Activated CD4-positive, alpha-beta T cell treated with anti-CD3 and anti-CD28 coated beads, Interleukin-2, Interleukin-4, amounts not matched to agents 100 ng/mL and 50 ng/mL, durations not matched to agents 16 hours and 8 hours (primary cell): ENCODE measurements at regions not wholly inside any gene's neighbourhood (a gene's known extent, or its start where the extent isn't known, plus 50 kb on each side); places are given as distances from the start of the nearest gene placed in this dataset.
"Not testable (repeated sequence)": the region's sequence is repeated elsewhere in the genome, so short reads cannot be mapped to it uniquely, and the experiment has no call there.

Source experiments
- DNase-seq: peaks from one replicate; pipeline ENCODE4 v3.0.0-alpha.2; 2020; ENCODE audit warnings: low spot score

DNA sequence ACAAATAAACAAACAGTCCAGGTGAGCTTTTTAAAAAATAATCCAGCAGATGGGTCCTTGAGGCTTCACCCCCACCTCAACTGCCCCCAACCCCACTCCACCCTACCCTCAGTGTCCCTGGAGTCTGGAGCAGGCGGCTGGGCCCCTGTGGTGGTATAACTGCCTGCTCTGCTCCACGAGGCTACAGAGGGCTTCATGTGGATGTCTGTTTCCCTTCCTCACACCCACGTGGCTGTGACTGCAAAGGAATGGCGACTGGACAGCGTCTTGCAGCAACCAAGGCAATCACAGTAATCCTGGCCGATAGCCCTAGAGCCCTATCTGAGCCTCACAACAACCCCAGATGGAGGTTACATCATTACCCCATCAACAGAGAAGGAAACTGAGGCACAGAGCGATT is 76.5 kb downstream of the SLC2A10 start:
- no peak for DNase-seq

GRCh38 chr20:46786566-46786965 is 77.1 kb downstream of the SLC2A10 start:
- no peak for DNase-seq

GRCh38 chr20:46787991-46788762 is 78.7 kb downstream of the SLC2A10 start:
- no peak for DNase-seq

GRCh38 chr20:46788763-46789091 is 79.3 kb downstream of the SLC2A10 start:
- not testable (repeated sequence) for DNase-seq

DNA sequence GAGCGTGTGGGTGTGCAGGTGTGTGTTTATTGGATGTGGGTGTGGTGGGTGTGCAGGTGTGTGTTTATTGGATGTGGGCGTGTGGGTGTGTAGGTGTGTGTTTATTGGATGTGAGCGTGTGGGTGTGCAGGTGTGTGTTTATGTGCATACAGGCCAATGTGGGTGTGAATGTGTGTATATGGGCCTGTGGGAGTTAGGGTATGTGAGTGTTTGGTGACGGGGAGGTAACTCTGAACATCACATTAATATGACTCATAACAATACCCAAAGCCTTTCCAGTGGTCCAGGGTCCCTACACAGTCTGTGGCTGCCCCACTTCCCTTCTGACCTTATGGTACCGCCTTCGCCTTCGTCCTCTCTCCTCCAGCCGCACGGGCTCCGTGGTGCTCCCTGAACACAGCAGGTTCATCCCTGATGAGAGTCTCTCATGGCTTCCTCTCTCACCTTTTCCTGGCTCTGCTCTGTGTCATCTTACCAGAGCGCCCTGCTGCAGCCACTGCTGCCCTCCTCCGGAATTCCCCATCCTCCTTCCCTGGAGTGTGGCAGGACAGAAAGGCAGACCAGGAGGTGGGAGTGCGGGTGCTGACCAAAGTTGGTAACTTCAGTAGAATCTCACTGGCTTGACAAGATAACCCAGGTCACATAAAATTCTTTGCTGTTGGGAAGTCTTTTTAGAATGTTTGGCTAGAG is 80.0 kb downstream of the SLC2A10 start:
- DNase-seq: no peak

DNA sequence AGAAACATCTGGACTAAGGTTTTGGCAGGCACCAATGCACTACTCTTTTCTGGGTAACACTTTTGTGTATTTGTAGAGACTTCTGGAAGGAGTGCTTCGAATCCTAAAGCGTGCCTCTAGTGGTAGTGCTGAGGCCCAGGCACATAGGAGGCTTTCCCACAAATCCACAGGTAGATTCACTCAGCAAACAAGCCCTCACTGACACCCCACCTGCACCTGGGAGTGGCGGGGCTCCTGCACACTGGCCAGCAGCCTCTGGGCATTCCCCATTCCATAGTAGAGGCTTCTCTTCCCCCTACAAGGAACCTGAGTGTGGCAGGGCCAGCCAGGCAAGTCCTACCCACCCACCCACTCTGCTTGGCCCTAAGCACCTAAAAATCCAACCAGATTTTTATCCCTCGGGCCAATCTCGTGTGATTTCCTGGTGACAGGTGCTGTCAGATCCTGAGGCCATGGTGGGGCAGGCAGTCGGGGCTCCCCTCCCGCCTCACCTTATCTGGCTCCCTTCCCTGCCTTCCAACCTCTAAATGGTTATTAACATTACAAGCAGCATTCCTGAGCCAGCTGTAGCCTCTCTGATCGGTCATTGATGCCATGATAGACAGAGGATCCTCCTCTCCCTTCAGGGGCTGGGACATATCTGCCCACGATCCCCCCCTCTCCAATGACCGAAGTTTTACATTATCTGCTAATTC is 82.4 kb downstream of the SLC2A10 start:
- DNase-seq: no peak

- DNase-seq: no peak
Observed at GRCh38 chr20:46797206-46797605, 87.8 kb downstream of the SLC2A10 start.

DNA sequence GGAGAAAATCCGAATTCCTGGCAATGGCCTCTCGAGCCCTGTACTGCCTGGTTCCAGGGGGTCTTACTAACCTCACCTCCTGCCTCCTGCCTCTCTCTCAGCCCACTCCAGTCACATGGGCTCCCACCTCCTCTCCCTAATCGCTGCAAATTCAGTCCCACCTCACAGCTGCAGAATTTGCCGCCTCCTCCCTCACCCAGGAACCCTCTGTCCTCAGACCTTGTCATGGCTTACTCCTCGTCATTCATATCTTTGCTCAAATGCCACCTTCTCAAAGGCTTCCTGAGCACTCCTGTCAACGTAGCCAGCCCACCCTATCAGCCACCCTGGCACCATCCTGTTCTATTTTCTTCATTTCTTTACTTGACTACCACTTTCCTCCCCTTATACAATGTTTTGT is 89.0 kb downstream of the SLC2A10 start:
- DNase-seq: no peak

DNA sequence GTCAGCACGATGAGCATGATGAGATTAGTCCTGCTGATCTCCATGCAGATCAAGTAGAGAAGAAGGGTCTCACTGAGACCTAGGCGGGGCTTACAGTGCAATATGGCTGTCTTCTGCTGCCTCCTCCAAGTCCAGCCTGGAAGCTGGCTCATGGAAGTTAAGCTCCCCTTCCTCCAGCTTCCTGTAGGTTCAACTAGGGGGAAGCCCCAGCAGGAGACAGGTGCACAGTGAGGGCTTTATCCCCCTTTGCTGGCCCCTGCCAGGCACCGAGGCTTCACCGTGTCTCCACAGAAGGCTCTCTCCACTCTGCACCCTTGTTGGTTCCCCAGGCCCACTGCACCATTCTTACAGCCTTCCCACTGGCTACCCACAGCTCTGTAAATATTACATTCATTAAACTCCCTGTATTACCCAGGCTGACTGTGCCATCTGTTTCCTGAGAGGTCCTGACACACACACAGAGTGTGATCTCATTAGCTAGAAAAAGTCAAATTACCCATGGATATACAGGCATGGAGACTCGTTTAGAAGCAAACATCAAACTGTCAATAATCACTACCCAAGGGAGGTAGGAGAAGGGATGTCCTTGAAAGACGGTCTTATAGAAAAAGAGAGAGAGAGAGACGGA is 90.4 kb downstream of the SLC2A10 start:
- DNase-seq: no peak

- no peak for DNase-seq
Observed at GRCh38 chr20:46800409-46800804, 91.0 kb downstream of the SLC2A10 start.

GRCh38 chr20:46801003-46801702 is 91.7 kb downstream of the SLC2A10 start:
- no peak for DNase-seq

DNA sequence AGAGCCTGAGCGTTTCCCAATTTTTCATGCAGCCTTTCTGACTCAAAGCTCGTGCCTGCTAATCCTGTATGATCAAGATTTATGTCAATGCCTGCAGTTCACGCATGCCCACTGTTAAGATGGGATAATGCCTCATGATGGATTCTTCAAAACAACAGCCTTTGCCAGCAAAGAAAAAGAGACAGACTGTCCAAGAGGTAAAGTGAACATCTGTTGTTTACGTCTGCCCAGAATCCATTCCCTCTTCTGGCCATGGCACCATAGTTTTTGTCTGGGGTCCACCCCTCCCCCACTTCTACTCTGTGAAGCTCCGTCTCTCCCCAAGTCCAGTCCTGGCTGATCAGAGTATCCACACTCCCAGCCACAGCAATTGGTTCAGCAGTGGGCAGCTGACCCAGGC is 91.9 kb upstream of the EYA2 start:
- no peak for DNase-seq

DNA sequence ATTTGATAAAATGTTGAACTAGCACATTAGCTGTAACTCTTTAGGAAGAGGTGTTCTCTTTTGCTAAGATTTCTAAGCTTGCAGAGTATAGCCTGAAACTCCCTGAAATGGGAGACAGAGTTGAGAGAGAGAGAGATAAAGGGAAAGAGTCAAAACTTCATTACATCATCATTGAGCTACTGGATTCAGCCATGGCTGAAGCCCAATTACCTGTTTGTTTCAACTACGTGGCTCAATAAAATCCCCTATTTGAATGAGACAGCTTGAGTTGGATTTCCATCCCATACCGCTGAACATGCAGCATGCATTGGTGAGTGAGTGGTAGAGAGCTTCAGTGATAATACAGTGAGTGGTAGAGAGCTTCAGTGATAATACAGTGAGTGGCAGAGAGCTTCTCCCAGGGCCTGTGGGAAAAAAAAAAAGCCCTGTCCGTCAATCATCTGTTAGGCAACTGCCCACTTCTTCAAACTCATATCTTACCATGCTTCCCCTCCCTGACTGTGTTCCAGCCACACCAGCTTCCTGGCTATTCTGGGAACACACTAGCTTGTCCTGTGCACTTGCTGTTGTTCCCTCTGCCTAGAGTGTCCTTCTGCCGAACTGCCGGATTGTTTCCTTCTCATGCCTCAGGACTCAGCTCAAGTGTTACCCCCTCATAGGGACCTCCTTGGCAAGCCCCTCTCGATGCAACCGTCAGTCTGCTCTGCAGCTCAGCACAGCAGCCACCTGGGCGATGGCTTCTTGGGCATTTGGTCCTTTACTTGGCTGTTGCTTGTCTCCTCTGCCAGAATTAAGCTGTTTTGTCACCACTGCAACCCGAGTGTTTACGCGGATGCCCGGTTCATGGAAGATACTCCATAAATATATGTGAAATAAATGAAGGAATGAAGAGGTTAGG is 91.3 kb upstream of the EYA2 start:
- DNase-seq: no peak

- DNase-seq: no peak
Observed at GRCh38 chr20:46804126-46804525, 90.5 kb upstream of the EYA2 start.

DNA sequence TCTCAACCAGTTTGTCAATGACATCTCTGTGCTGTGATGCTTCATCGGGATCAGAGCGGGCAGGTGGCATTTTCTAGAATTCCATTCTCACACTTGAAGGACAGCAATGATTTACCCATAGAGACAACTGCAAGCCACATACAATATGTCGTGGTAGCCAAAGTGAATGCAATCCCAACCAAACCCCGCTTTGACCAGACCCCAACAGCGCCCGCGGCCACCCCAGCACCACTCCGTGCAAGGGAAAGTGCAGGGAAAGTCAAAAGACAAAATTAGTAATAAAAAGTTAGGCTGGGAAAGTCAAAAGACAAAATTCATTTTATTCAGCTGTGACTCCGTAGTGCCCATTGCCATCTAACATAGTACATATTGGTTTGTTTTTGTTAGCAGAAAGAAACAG is 88.8 kb upstream of the EYA2 start:
- DNase-seq: no peak

DNA sequence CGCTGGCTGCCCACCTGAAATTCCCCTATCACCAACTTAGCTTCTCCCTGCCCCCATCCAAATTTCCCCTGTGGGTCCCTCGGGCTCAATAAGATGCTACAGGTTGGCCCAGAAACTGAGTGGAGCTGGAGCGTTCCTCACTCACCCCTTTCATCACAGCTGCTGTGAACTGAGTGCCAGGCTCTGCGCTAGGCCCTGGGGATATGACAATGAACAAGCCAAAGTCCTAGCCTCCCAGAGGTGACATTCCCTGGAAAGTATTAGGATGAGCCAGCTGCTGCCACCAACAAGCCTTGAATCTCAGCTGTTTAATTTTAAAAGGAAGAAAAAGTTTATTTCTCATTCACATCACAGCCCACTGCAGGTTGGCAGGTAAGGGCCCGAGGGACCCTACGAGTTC is 86.6 kb upstream of the EYA2 start:
- DNase-seq: no peak

- no peak for DNase-seq
Observed at GRCh38 chr20:46808565-46808964, 86.1 kb upstream of the EYA2 start.

- no peak for DNase-seq
Observed at GRCh38 chr20:46809706-46810360, 84.8 kb upstream of the EYA2 start.

GRCh38 chr20:46810448-46811223 is 84.0 kb upstream of the EYA2 start:
- DNase-seq: no peak
